H7 (cell line): ENCODE measurements at regions not wholly inside any gene's neighbourhood (a gene's known extent, or its start where the extent isn't known, plus 50 kb on each side); places are given as distances from the start of the nearest gene placed in this dataset.
A peak's percentile ranks its signal among the peaks of the same experiment; 100 is the strongest.

ENCODE experiments used
- DNase-seq: peaks from one replicate; pipeline ENCODE4 v3.0.0; 2012
- H3K27me3 ChIP-seq: 2 replicates; pipeline ENCODE4 v1.6.0; 2011; ENCODE audit warnings: mild to moderate bottlenecking, low read length; ENCODE audit not compliant: control insufficient read depth, insufficient read depth
- H3K36me3 ChIP-seq: replicated peaks from 2 replicates; pipeline ENCODE4 v1.5.1; 2011; ENCODE audit warnings: low read length; ENCODE audit not compliant: control insufficient read depth, insufficient read depth
- H3K4me3 ChIP-seq: 2 replicates; pipeline ENCODE4 v1.5.1; 2011; ENCODE audit warnings: low read depth, mild to moderate bottlenecking, control low read depth, low read length, moderate library complexity; ENCODE audit not compliant: insufficient read depth

- Histone ChIP-seq H3K36me3 (no peaks in the 10 kb centered on the region), H3K4me3 (no peak overlapping the region), H3K27me3 (no peaks in the 10 kb centered on the region)
- no peak for DNase-seq
These were observed 61.5 kb upstream of the AP1S2 start for GRCh38 chrX:15915959-15916703.

- Histone ChIP-seq H3K27me3 (no peaks in the 10 kb centered on the region), H3K4me3 (no peak overlapping the region), H3K36me3 (no peaks in the 10 kb centered on the region)
- DNase-seq, result no peak
These were observed 59.9 kb upstream of the AP1S2 start for GRCh38 chrX:15914486-15914885.

GRCh38 chrX:15913146-15913545, 58.5 kb upstream of the AP1S2 start:
- no peak for DNase-seq
- Histone ChIP-seq H3K4me3 (no peak overlapping the region), H3K27me3 (no peaks in the 10 kb centered on the region), H3K36me3 (no peaks in the 10 kb centered on the region)

- Histone ChIP-seq H3K27me3 (no peaks in the 10 kb centered on the region), H3K4me3 (no peak overlapping the region), H3K36me3 (no peaks in the 10 kb centered on the region)
- no peak for DNase-seq
These were observed 57.3 kb upstream of the AP1S2 start for GRCh38 chrX:15911734-15912550.

GRCh38 chrX:15909605-15910004, 55.0 kb upstream of the AP1S2 start:
- no peak overlapping the region for H3K4me3 ChIP-seq
- peak; percentile 60 for DNase-seq
- H3K27me3 ChIP-seq, result no peaks in the 10 kb centered on the region
- H3K36me3 ChIP-seq, result no peaks in the 10 kb centered on the region

GRCh38 chrX:15908603-15909290, 54.1 kb upstream of the AP1S2 start:
- DNase-seq, result no peak
- Histone ChIP-seq H3K36me3 (no peaks in the 10 kb centered on the region), H3K4me3 (no peak overlapping the region), H3K27me3 (no peaks in the 10 kb centered on the region)

GRCh38 chrX:15906041-15906943, 51.7 kb upstream of the AP1S2 start:
- Histone ChIP-seq H3K36me3 (no peaks in the 10 kb centered on the region), H3K27me3 (no peaks in the 10 kb centered on the region), H3K4me3 (no peak overlapping the region)
- DNase-seq, result no peak
